Skin of body (tissue), 1 donor: ENCODE measurements at regions not wholly inside any gene's neighbourhood (a gene's known extent, or its start where the extent isn't known, plus 50 kb on each side); places are given as distances from the start of the nearest gene placed in this dataset.
"Not testable (repeated sequence)": the region's sequence is repeated elsewhere in the genome, so short reads cannot be mapped to it uniquely, and the experiment has no call there.

Experiments
- DNase-seq: peaks from one replicate; lab custom pipeline; 2025; lab: John Stamatoyannopoulos, UW

DNA sequence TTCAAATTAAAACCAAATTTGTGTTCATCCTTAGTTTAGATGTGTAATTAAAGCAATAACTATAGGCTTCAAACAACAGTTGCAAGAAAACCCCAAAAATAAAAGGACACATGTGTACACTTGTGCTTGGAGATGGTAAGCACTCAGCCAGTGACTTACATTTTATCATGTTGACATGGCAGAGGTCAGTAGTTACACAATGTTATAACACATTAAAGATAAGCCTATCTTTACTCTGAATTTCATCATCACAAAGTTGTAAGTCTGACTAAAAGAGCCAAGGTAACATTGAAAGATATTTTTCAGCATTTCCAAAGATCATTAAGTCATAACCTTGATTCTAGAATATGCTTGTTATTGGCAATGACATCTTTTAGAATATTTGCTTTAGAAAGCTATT lies 98.5 kb upstream of the PNPLA4 start:
- no peak for DNase-seq

GRCh38 chrX:8018934-8019333 lies 91.7 kb upstream of the PNPLA4 start:
- DNase-seq, result no peak

- DNase-seq, result no peak
Observed at GRCh38 chrX:8010105-8010504, 82.9 kb upstream of the PNPLA4 start.

DNA sequence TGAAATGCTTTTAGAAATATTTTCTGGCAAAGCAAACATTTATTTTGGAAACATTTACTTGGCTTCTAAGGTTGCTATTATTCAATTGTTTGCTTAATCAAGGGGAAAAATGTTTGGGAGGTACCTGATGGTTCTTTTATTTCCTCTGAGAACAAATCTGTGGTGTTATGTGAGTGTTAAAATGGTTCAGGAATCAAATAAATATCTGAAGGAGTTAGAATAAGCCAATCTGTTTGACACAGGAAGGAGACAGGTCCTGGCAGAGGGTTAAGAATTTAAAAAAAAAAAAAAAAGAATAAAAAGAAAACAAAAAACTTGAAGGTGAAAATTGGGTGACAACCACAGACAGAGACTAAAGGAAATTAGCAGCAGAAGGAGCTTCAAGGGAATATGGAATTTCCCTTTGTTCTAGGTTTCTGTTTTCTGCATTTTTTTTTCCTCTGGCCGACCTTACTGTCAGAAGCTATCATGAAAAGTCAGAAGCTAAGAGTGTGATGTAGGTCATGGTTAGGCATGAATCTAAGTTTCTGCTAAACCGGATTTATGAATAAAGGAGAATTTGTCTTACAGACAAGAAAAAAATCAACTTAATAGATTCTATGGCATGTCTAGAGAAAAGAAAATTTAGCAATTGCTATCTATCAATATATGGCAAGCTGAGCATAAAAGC lies 78.6 kb upstream of the PNPLA4 start:
- no peak for DNase-seq

DNA sequence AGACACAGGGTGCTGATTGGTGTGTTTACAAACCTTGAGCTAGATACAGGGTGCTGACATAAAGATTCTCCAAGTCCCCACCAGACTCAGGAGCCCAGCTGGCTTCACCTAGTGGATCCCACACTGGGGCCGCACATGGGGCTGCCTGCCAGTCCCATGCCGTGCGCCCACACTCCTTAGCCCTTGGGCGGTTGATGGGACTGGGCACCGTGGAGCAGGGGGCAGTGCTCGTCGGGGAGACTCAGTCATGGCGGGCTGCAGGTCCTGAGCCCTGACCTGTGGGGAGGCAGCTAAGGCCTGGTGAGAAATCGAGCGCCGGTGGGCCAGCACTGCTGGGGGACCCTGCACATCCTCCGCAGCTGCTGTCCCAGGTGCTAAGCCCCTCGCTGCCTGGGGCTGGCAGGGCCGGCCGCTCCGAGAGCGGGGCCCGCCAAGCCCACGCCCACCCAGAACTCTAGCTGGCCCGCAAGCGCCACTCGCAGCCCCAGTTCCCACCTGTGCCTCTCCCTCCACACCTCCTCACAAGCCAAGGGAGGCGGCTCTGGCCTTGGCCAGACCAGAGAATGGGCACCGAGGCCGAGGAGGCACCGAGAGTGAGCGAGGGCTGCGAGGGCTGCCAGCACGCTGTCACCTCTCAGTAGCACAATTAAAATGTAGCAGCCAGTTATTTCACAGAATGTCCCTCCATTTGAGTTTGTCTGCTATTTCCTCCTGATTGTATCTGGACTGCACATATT lies 76.1 kb upstream of the PNPLA4 start:
- no peak for DNase-seq

GRCh38 chrX:7996851-7997250 lies 69.6 kb upstream of the PNPLA4 start:
- DNase-seq, result no peak

DNA sequence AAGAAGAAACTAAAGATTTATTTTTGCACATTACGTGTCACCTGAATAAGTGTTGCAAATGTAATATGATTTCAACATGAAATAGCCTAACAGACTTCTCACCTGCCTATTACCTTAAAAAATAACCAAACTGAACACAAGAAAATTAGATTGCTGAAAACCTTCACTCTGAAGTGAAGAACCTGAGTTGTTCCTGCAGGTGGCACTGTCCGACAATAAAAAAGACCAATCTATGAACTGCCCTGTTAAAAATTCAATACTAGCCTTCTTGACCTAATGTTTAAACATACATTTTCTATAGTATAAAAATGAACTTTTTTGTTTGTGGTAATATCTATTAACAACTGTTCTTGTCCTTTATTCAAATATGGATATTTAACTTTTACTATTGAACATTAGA lies 69.2 kb upstream of the PNPLA4 start:
- DNase-seq, result no peak

DNA sequence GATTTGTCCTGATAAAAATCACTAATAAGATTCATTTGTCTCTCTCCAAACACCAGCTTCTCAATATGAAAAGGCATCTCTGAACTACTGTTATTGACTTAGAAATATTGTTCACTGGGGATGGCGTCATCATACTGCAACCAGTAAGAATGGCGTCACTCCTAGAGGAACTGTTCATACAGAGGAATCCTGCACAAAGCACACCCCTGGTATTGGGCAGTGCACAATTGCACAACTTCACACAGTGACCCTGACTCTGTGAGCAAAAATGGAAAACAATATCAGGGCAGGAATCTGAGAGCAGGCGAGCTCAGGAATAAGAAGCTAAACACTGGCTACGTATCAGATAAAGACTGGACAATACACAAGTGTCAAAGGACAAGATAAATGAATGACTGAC lies 66.7 kb upstream of the PNPLA4 start:
- DNase-seq, result no peak

- not testable (repeated sequence) for DNase-seq
Observed at GRCh38 chrX:7988013-7988759, 61.0 kb upstream of the PNPLA4 start.

DNA sequence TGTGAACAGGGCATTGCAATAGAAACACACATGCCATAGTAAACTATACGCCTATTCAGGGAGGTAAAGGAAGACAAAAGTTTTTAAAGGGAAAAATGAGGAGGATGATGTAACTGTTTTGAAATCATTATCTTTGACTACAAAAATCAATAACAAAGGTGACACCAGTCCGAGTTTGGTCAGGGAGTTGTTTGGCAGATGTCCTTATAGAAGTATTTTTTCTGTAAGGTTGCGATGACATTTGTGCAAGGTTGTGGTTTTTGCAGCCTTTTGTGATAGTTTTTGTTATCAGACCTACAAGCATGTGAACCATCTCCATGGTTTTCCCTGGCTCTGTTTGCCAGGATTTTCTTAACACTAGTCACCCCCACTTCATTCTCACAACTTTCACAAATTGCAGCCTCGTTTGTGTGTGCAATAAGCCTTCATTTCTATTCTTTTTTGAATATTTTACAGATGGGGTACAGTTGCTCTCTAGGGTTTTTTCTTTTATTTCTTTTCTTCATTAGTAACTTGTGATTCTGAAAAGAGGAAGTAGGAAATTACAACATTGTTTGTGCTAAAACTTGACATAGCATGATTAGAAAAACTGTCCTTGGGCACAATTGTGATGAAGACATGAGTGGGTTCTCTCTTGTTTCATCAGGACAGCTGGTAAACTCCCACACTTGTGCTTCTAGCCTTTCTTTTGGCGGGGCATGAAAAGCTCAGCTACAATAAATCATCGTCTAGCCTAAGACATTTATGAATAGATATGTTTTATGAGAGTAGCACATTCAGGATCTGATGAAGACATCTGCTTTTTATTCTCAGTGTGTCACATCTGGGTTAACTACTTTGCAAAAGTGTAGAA lies 60.2 kb upstream of the PNPLA4 start:
- DNase-seq, result peak; percentile 30

- DNase-seq, result not testable (repeated sequence)
Observed at GRCh38 chrX:7986738-7987137, 59.5 kb upstream of the PNPLA4 start.

DNA sequence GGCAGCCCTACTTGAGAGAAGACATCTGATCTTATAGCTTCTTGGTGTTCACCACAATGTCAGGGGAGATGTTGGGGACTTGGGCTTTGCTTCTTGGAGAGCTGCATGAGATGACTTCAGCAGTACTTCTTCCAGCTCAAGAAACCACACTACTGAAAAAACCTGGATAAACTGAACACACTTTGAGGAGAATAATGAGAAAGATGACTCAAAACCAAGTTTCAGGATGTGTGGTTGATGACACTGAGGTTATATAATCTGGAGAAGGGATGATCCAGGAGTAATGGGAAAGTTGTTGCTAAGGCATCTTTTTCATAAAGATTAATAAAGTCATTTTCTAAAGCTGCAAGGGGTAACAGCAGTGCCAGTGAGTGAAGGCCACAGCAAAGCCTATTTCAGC lies 58.4 kb upstream of the PNPLA4 start:
- no peak for DNase-seq

- DNase-seq, result no peak
Observed at GRCh38 chrX:7983581-7983980, 56.4 kb upstream of the PNPLA4 start.
